DND-41 (cell line): ENCODE measurements at regions not wholly inside any gene's neighbourhood (a gene's known extent, or its start where the extent isn't known, plus 50 kb on each side); places are given as distances from the start of the nearest gene placed in this dataset.

Experiments
- ATAC-seq: fragments of 200-7000 bp; cut with Tn5 transposase; 3 replicates; pipeline ENCODE4 v1.9.1; 2021; ENCODE audit warnings: low read depth; ENCODE audit not compliant: insufficient read depth
- DNase-seq: peaks from one replicate; pipeline ENCODE4 v3.0.0-alpha.2; 2020
- H2AFZ ChIP-seq: 2 replicates; pipeline ENCODE4 v1.6.0; 2012; ENCODE audit warnings: low read depth, low read length
- H3K27ac ChIP-seq: 2 replicates; pipeline ENCODE4 v1.5.1; 2012; ENCODE audit warnings: low read length, inconsistent platforms
- H3K27me3 ChIP-seq: fragments of 200-600 bp; sonication (generic); 2 replicates; pipeline ENCODE4 v1.6.0; 2012; ENCODE audit warnings: low read length, mild to moderate bottlenecking, inconsistent platforms; ENCODE audit not compliant: insufficient read depth, poor library complexity
- H3K36me3 ChIP-seq: 2 replicates; pipeline ENCODE4 v1.5.1; 2012; ENCODE audit warnings: low read length, inconsistent platforms; ENCODE audit not compliant: insufficient read depth
- H3K4me1 ChIP-seq: 2 replicates; pipeline ENCODE4 v1.5.1; 2012; ENCODE audit warnings: mild to moderate bottlenecking, low read length; ENCODE audit not compliant: insufficient read depth
- H3K4me2 ChIP-seq: 2 replicates; pipeline ENCODE4 v1.6.0; 2012; ENCODE audit warnings: mild to moderate bottlenecking, moderate library complexity, low read length, inconsistent platforms; ENCODE audit not compliant: insufficient read depth
- H3K4me3 ChIP-seq, 2 experiments: fragments of 200-600 bp in 1 of 2; shearing (Covaris generic) in 1 of 2; 2 replicates each; pipeline ENCODE4 v1.5.1; 2012 to 2016; ENCODE audit warnings: inconsistent platforms in 2 of 2, low read length in 2 of 2, mild to moderate bottlenecking in 2 of 2, low read depth in 1 of 2, moderate library complexity in 1 of 2
- H3K79me2 ChIP-seq: 2 replicates; pipeline ENCODE4 v1.6.0; 2012; ENCODE audit warnings: low read length, inconsistent platforms; ENCODE audit not compliant: insufficient read depth
- H3K9ac ChIP-seq: 2 replicates; pipeline ENCODE4 v1.6.0; 2012; ENCODE audit warnings: low read depth, mild to moderate bottlenecking, inconsistent platforms, low read length, moderate library complexity
- H3K9me3 ChIP-seq: 2 replicates; pipeline ENCODE4 v1.5.1; 2012; ENCODE audit warnings: low read length, moderate library complexity, mild to moderate bottlenecking, inconsistent platforms; ENCODE audit not compliant: insufficient read depth, severe bottlenecking
- H4K20me1 ChIP-seq: 2 replicates; pipeline ENCODE4 v1.6.0; 2012; ENCODE audit warnings: low read length; ENCODE audit not compliant: insufficient read depth
- EZH2 ChIP-seq: IDR thresholded peaks from 3 replicates; pipeline ENCODE4 v1.6.1; 2012; ENCODE audit warnings: borderline replicate concordance, low read depth, mild to moderate bottlenecking, moderate library complexity, low read length, inconsistent platforms; ENCODE audit not compliant: severe bottlenecking
- TF ChIP-seq, protein P1 (sequence below): IDR thresholded peaks from 2 replicates; pipeline ENCODE4 v1.5.1; 2012; ENCODE audit warnings: borderline replicate concordance, low read length, moderate library complexity, mild to moderate bottlenecking; ENCODE audit not compliant: poor library complexity, severe bottlenecking; ENCODE audit errors: extremely low read depth

DNA sequence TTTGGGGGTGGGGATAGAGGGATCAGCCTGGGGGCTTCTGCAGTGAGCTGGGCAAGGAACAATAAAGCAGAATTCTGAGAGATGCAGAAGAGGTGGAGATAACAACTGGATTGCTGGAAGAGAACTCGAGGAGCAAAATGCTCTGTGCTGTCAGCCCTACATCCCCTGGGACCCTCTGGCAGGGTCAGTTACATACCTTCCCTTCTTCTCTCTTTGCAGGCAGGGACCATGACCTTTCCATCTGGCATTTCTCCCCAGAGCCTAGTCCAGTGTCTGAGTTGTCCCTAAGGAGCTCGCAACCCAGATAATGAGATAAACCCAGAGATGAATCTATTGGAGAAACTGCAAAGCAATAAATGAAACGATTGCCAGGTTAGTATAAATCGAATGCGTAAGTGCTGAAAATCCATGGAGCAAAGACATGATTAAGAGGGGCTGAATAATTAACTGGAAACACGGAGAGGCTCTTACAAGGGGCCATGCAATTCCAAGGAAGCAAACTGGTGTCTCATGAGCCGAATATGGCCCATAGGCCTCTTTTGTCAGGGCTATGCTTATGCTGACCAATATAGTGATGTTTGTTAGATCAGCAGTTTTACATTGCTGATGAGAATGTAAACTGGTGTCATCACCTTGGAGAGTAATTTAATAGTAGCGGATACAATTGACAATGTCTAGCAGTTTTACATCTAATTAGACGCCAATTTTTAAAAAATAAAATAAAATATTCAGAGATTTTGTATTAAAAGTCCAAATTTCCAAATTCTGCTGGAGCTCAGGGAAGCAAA lies 129.4 kb upstream of the IRX5 start:
- no peak overlapping the region for H3K4me3 ChIP-seq
- no peaks in the 10 kb centered on the region for H3K27me3 ChIP-seq
- no peaks in the 10 kb centered on the region for H4K20me1 ChIP-seq
- no peaks in the 10 kb centered on the region for H3K79me2 ChIP-seq
- H3K9ac ChIP-seq: no peak overlapping the region
- TF ChIP-seq, protein P1, sequence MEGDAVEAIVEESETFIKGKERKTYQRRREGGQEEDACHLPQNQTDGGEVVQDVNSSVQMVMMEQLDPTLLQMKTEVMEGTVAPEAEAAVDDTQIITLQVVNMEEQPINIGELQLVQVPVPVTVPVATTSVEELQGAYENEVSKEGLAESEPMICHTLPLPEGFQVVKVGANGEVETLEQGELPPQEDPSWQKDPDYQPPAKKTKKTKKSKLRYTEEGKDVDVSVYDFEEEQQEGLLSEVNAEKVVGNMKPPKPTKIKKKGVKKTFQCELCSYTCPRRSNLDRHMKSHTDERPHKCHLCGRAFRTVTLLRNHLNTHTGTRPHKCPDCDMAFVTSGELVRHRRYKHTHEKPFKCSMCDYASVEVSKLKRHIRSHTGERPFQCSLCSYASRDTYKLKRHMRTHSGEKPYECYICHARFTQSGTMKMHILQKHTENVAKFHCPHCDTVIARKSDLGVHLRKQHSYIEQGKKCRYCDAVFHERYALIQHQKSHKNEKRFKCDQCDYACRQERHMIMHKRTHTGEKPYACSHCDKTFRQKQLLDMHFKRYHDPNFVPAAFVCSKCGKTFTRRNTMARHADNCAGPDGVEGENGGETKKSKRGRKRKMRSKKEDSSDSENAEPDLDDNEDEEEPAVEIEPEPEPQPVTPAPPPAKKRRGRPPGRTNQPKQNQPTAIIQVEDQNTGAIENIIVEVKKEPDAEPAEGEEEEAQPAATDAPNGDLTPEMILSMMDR: no peak
- no peak for TF ChIP-seq EZH2
- no peaks in the 10 kb centered on the region for H3K9me3 ChIP-seq
- no peaks in the 10 kb centered on the region for H3K36me3 ChIP-seq
- DNase-seq (no peak), ATAC-seq (no peak)
- no peak overlapping the region for H3K4me2 ChIP-seq
- no peak overlapping the region for H2AFZ ChIP-seq
- no peaks in the 10 kb centered on the region for H3K4me1 ChIP-seq
- H3K27ac ChIP-seq: no peak overlapping the region

DNA sequence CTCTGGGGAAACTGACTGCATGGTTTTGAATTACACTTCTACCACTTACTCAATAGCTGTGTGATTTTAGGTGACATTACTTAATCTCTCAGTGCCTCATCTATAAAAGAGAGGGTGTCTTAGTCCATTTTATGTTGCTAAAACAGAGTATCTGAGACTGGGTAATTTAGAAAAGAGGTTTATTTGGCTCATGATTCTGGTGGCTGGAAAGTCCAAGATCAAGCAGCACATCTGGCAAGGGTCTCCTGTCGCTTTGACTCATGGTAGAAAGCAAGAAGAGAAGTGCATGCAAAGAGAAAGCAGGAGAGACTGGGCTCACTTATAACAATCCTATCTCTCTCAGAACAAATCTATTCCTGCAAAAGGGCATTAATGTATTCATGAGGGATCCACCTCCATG lies 132.4 kb upstream of the IRX5 start:
- Histone ChIP-seq H3K79me2 (no peaks in the 10 kb centered on the region), H3K9ac (no peak overlapping the region), H3K27me3 (no peaks in the 10 kb centered on the region), H3K9me3 (no peaks in the 10 kb centered on the region), H4K20me1 (no peaks in the 10 kb centered on the region), H3K4me1 (no peaks in the 10 kb centered on the region), H3K36me3 (no peaks in the 10 kb centered on the region), H3K4me3 (no peak overlapping the region), H2AFZ (no peak overlapping the region), H3K27ac (no peak overlapping the region), H3K4me2 (no peak overlapping the region)
- DNase-seq (no peak), ATAC-seq (no peak)
- TF ChIP-seq, protein P1: no peak
- no peak for TF ChIP-seq EZH2

DNA sequence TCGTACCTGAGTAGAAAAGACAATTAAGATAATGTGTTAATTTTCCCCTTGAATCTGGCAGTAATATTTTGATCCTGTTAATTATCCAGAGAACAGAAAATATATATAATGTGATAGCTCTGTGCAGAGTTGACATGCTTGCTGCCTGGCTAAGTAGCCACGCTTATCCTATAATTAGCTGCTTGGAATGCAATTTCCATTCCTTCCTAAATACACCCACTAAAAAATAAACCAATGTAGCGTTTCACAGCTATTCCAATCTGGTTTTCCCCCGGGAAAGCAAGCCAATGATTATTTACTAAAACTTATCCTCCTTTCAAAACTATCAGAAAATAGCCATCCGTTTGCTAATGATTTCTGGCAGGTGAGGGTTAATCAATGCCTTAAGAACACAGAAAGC lies 134.5 kb upstream of the IRX5 start:
- no peak for DNase-seq
- no peaks in the 10 kb centered on the region for H3K9me3 ChIP-seq
- no peaks in the 10 kb centered on the region for H3K27me3 ChIP-seq
- no peak overlapping the region for H3K27ac ChIP-seq
- no peak overlapping the region for H3K4me2 ChIP-seq
- no peaks in the 10 kb centered on the region for H3K79me2 ChIP-seq
- H3K4me3 ChIP-seq: no peak overlapping the region
- ATAC-seq: no peak
- H2AFZ ChIP-seq: no peak overlapping the region
- H4K20me1 ChIP-seq: no peaks in the 10 kb centered on the region
- H3K9ac ChIP-seq: no peak overlapping the region
- no peak for TF ChIP-seq EZH2
- TF ChIP-seq, protein P1: no peak
- H3K4me1 ChIP-seq: no peaks in the 10 kb centered on the region
- no peaks in the 10 kb centered on the region for H3K36me3 ChIP-seq
